Spleen (tissue), 11 donors: ENCODE measurements at regions not wholly inside any gene's neighbourhood (a gene's known extent, or its start where the extent isn't known, plus 50 kb on each side); places are given as distances from the start of the nearest gene placed in this dataset.
"Not testable (repeated sequence)": the region's sequence is repeated elsewhere in the genome, so short reads cannot be mapped to it uniquely, and the experiment has no call there.

Experiments
- DNase-seq: peaks from one replicate; pipeline ENCODE4 v3.0.0-alpha.2; 2020
- H3K27ac ChIP-seq, 8 donors: fragments of 200-600 bp; sonication (generic) in 7 of 8; 1 replicate in 4 of 8; 2 replicates in 4 of 8; pipeline versions ENCODE4 v1.5.0 to v1.8.0; 2016 to 2021; ENCODE audit warnings: inconsistent platforms in 4 of 8, mild to moderate bottlenecking in 4 of 8, moderate library complexity in 1 of 8
- H3K27me3 ChIP-seq, 7 donors: fragments of 200-600 bp; sonication (generic) in 6 of 7; replicated peaks in 1 of 7; 1 replicate in 4 of 7; 2 replicates in 3 of 7; pipeline versions ENCODE4 v1.5.0 to v1.8.0; 2016 to 2021; ENCODE audit warnings: inconsistent platforms in 3 of 7, mild to moderate bottlenecking in 1 of 7
- H3K36me3 ChIP-seq, 6 donors: fragments of 200-600 bp; sonication (generic) in 5 of 6; 1 replicate in 4 of 6; 2 replicates in 2 of 6; pipeline versions ENCODE4 v1.5.0 to v1.8.0; 2016 to 2021; ENCODE audit warnings: inconsistent platforms in 2 of 6
- H3K4me1 ChIP-seq, 6 donors: fragments of 200-600 bp; sonication (generic) in 5 of 6; 1 replicate in 3 of 6; 2 replicates in 3 of 6; pipeline versions ENCODE4 v1.5.0 to v1.8.0; 2016 to 2021; ENCODE audit warnings: inconsistent platforms in 3 of 6
- H3K4me3 ChIP-seq, 8 donors: fragments of 200-600 bp; sonication (generic) in 7 of 8; 1 replicate in 4 of 8; 2 replicates in 4 of 8; pipeline versions ENCODE4 v1.5.0 to v1.8.0; 2016 to 2021; ENCODE audit warnings: inconsistent platforms in 4 of 8, mild to moderate bottlenecking in 4 of 8, moderate library complexity in 2 of 8
- H3K9me3 ChIP-seq, 8 donors: fragments of 200-600 bp; sonication (generic) in 7 of 8; 1 replicate in 4 of 8; 2 replicates in 4 of 8; pipeline versions ENCODE4 v1.5.0 to v1.8.0; 2016 to 2021; ENCODE audit warnings: inconsistent platforms in 4 of 8
- POLR2A ChIP-seq, 3 donors: fragments of 450-650 bp; IDR thresholded peaks; one replicate each; pipeline ENCODE4 v1.5.1; 2017; ENCODE audit warnings: antibody characterized with exemption in 3 of 3, mild to moderate bottlenecking in 1 of 3
- POLR2AphosphoS5 ChIP-seq, 3 donors: sonication (generic); formaldehyde crosslinking; IDR thresholded peaks; one replicate each; pipeline ENCODE4 v1.5.1; 2017; ENCODE audit warnings: antibody characterized with exemption in 3 of 3
- WGBS, 5 donors: extraction: QIAGEN DNeasy Blood & Tissue Kit in 3 of 5; methylation state at CpG; one replicate each; pipeline versions ENCODE4 v1.1.5 to v1.1.7; 2013 to 2018; 5-methylcytosine and 5-hydroxymethylcytosine counted together
- intact Hi-C: fragments of 100-400 bp; cut with DNase I; formaldehyde crosslinking; loops from one replicate; pipeline ENCODE4 v1.15.0; 2023; ENCODE audit warnings: low total_unique reads
- TF ChIP-seq, protein P1 (sequence below), 11 experiments: fragments of 200-600 bp in 7 of 11; fragments of 450-650 bp in 4 of 11; sonication (generic) in 4 of 11; IDR thresholded peaks in 8 of 11; conservative IDR thresholded peaks in 3 of 11; 1 replicate in 7 of 11; 2 replicates in 4 of 11; pipeline versions ENCODE4 v1.4.0 to v1.8.0; 2016 to 2021; ENCODE audit warnings: antibody characterized with exemption in 11 of 11, inconsistent platforms in 4 of 11, mild to moderate bottlenecking in 1 of 11
- donor health status: healthy with polysubstance abuse.
- donor health status: DM: no; HTN: no; CAD: no; lungs with moderate emphysema.
- donor health status: DM: no; HTN: no; CAD: no.
- donor health status: Bipolar disorder and iron deficiency.
- donor health status: healthy.
- donor health status: DM: no; HTN: no; CAD: no.
- donor health status: DM: yes; HTN: yes; CAD: no.

DNA sequence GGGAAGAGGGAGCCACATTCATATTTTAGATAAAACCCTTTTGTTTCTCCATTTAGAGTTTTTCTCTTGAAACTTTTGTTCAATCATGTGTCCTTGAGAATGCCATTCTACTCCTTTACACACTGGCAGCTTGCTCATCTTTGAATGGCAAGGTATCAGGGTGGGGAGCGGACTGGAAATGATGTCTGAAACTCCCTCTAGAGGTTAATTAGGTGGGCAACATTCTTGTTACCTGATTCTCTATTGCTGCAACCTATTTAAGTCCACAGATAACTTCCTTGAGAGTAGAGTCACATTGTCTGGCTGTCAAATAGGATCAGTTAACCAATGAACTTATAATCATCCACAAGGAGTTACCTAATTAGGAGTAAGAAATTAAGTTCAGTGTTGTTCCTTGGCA is 533.6 kb upstream of the API5 start:
- intact Hi-C loops, result no loop called here
- DNase-seq, result no peak
- no peaks in the 10 kb centered on the region for H3K9me3 ChIP-seq
- H3K27ac ChIP-seq, result no peak overlapping the region
- H3K4me1 ChIP-seq, result no peaks in the 10 kb centered on the region
- H3K4me3 ChIP-seq, result no peak overlapping the region
- WGBS, 5 donors, result 71 to 84% (median 81%) methylated on average over 1 of the region's 1 CpG
- H3K27me3 ChIP-seq, result no peaks in the 10 kb centered on the region
- H3K36me3 ChIP-seq, result no peaks in the 10 kb centered on the region
- TF ChIP-seq POLR2AphosphoS5 (IDR thresholded peaks at IDR 0.05) (no peak), POLR2A (IDR thresholded peaks at IDR 0.05) (no peak)
- TF ChIP-seq, protein P1, sequence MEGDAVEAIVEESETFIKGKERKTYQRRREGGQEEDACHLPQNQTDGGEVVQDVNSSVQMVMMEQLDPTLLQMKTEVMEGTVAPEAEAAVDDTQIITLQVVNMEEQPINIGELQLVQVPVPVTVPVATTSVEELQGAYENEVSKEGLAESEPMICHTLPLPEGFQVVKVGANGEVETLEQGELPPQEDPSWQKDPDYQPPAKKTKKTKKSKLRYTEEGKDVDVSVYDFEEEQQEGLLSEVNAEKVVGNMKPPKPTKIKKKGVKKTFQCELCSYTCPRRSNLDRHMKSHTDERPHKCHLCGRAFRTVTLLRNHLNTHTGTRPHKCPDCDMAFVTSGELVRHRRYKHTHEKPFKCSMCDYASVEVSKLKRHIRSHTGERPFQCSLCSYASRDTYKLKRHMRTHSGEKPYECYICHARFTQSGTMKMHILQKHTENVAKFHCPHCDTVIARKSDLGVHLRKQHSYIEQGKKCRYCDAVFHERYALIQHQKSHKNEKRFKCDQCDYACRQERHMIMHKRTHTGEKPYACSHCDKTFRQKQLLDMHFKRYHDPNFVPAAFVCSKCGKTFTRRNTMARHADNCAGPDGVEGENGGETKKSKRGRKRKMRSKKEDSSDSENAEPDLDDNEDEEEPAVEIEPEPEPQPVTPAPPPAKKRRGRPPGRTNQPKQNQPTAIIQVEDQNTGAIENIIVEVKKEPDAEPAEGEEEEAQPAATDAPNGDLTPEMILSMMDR (IDR thresholded peaks at IDR 0.05 in 8 of 11, conservative IDR thresholded peaks at IDR 0.05 in 3 of 11), result no peak

DNA sequence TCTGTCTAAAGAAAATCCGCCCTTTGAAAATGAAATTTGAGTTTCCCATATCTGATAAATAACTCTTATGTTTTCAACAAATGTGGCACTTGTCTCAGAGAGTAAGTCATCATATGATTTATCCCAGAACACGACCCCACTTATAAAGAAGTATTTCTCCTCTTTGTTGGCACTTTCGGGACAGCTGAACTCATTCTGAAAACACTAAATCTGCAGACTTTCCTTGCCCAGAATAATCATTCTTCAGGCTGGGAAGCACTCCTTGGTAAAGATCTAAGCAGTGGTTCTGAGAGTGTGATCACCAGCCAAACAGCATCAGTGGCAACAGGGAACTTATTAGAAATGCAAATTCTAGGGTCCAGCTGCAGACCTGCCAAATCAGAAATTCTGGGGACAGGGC is 532.2 kb upstream of the API5 start:
- no peaks in the 10 kb centered on the region for H3K4me1 ChIP-seq
- no peak for TF ChIP-seq POLR2A (IDR thresholded peaks at IDR 0.05)
- TF ChIP-seq POLR2AphosphoS5 (IDR thresholded peaks at IDR 0.05), result no peak
- TF ChIP-seq, protein P1 (IDR thresholded peaks at IDR 0.05 in 8 of 11, conservative IDR thresholded peaks at IDR 0.05 in 3 of 11), result no peak
- H3K36me3 ChIP-seq, result no peaks in the 10 kb centered on the region
- no peaks in the 10 kb centered on the region for H3K9me3 ChIP-seq
- 51 to 70% (median 64%) methylated on average over 3 of the region's 3 CpGs for WGBS, 5 donors
- H3K27me3 ChIP-seq, result no peaks in the 10 kb centered on the region
- DNase-seq, result no peak
- H3K4me3 ChIP-seq, result no peak overlapping the region
- intact Hi-C loops, result no loop called here
- no peak overlapping the region for H3K27ac ChIP-seq

DNA sequence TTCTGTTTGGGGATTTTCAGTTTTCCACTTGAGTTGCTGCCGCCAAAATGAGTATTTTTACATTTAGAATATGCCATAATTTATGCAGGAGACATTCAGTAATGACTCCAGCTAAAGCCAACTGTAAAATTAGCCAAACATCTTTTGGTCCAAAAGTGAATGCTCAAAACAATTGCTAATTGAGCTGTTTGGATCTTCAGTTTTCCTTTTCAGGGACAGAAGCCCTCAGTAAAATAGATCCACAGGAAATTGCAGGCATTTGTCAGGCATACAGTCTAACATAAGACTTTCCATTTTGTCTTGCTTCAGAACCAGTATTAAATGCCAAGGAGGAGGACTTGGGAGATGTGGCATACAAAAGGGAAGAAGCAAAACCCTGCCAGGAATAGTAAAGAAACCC is 524.8 kb upstream of the API5 start:
- H3K27ac ChIP-seq, result no peak overlapping the region
- TF ChIP-seq, protein P1 (IDR thresholded peaks at IDR 0.05 in 8 of 11, conservative IDR thresholded peaks at IDR 0.05 in 3 of 11), result no peak
- no peak for TF ChIP-seq POLR2AphosphoS5 (IDR thresholded peaks at IDR 0.05)
- TF ChIP-seq POLR2A (IDR thresholded peaks at IDR 0.05), result no peak
- no peaks in the 10 kb centered on the region for H3K27me3 ChIP-seq
- H3K4me1 ChIP-seq, result no peaks in the 10 kb centered on the region
- no peak overlapping the region for H3K4me3 ChIP-seq
- intact Hi-C loops, result no loop called here
- WGBS, 5 donors, result 63 to 79% (median 76%) methylated on average over 1 of the region's 1 CpG
- no peak for DNase-seq
- peaks cover 0 to 18% (median 3%) of the 10 kb centered on the region in 8 donors for H3K9me3 ChIP-seq
- no peaks in the 10 kb centered on the region for H3K36me3 ChIP-seq

DNA sequence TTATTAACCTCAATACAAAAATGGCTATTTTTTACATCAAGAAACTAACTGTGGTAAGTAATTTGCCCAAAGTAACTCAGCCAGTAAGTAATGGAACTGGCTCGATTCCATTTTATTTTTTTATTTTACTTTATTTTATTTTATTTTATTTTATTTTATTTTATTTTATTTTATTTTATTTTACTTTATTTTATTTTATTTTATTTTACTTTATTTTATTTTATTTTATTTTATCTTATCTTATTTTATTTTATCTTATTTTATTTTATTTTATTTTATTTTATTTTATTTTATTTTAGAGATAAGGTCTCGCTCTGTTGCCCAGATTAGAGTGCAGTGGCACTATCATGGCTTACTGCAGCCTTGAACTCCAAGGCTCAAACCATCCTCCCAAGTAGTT is 516.3 kb upstream of the API5 start:
- H3K36me3 ChIP-seq, intact Hi-C loops, H3K27me3 ChIP-seq, DNase-seq, H3K4me1 ChIP-seq, H3K4me3 ChIP-seq, H3K27ac ChIP-seq: not testable (repeated sequence)
- 88 to 98% (median 94%) methylated on average over 2 of the region's 2 CpGs; no CpG with 5 or more reads in 1 of the 5 donors for WGBS, 5 donors
- H3K9me3 ChIP-seq, result peaks cover 0 to 10% (median under 1%) of the 10 kb centered on the region in 8 donors

DNA sequence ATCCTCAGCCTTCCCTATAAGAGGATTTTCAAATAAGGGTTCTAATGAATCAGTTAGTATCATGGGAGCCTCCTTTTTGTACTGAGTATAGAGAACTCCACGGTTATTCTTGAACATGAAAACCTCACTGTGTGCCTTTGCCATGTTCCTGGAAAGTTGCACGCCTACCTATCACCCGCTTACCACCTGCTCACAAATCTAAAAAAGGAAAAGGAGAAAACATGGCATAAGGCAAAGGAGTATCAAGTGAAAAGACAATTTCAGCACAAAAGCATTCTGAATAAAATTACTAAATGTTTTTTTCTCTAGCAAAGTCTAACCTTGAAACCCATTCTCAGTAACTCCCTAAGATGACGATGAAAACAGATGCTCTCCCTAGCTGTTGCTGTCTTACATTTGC is 511.8 kb upstream of the API5 start:
- no peaks in the 10 kb centered on the region for H3K4me1 ChIP-seq
- TF ChIP-seq, protein P1 (IDR thresholded peaks at IDR 0.05 in 8 of 11, conservative IDR thresholded peaks at IDR 0.05 in 3 of 11), result no peak
- TF ChIP-seq POLR2AphosphoS5 (IDR thresholded peaks at IDR 0.05) (no peak), POLR2A (IDR thresholded peaks at IDR 0.05) (no peak)
- H3K4me3 ChIP-seq, result no peak overlapping the region
- WGBS, 5 donors, result 84 to 93% (median 86%) methylated on average over 4 of the region's 4 CpGs
- no peaks in the 10 kb centered on the region for H3K36me3 ChIP-seq
- H3K9me3 ChIP-seq, result peaks cover 0 to 14% (median 4%) of the 10 kb centered on the region in 8 donors
- H3K27me3 ChIP-seq, result no peaks in the 10 kb centered on the region
- intact Hi-C loops, result no loop called here
- DNase-seq, result no peak
- no peak overlapping the region for H3K27ac ChIP-seq
